WTC11 (cell line): ENCODE measurements at regions not wholly inside any gene's neighbourhood (a gene's known extent, or its start where the extent isn't known, plus 50 kb on each side); places are given as distances from the start of the nearest gene placed in this dataset.

Experiments used
- AFF4 ChIP-seq: sonication (generic); formaldehyde crosslinking; IDR thresholded peaks from 2 replicates; pipeline ENCODE4 v1.8.1; 2023; ENCODE audit warnings: mild to moderate bottlenecking, missing genetic modification reagents, borderline replicate concordance
- CTCF ChIP-seq: fragments of 200-600 bp; IDR thresholded peaks from 2 replicates; pipeline ENCODE4 v1.8.0; 2022; ENCODE audit warnings: antibody characterized with exemption
- MAX ChIP-seq: sonication (generic); formaldehyde crosslinking; IDR thresholded peaks from 2 replicates; pipeline ENCODE4 v1.8.0; 2022; ENCODE audit warnings: mild to moderate bottlenecking, missing genetic modification reagents
- USF2 ChIP-seq: sonication (generic); formaldehyde crosslinking; IDR thresholded peaks from 2 replicates; pipeline ENCODE4 v1.8.1; 2023; ENCODE audit warnings: mild to moderate bottlenecking, missing genetic modification reagents, moderate library complexity
- TF ChIP-seq, protein P1 (sequence below): fragments of 250-450 bp; sonication (Bioruptor Pico); IDR thresholded peaks from 2 replicates; pipeline ENCODE4 v2.1.2; 2022; ENCODE audit warnings: mild to moderate bottlenecking, moderate library complexity
- TF ChIP-seq, protein P2 (sequence below): sonication (generic); formaldehyde crosslinking; IDR thresholded peaks from 2 replicates; pipeline ENCODE4 v1.8.1; 2022; ENCODE audit warnings: low read depth, missing genetic modification reagents, borderline replicate concordance
- TF ChIP-seq, protein P3 (sequence below): sonication (generic); formaldehyde crosslinking; IDR thresholded peaks from 2 replicates; pipeline ENCODE4 v1.8.0; 2023; ENCODE audit warnings: mild to moderate bottlenecking, missing genetic modification reagents

DNA sequence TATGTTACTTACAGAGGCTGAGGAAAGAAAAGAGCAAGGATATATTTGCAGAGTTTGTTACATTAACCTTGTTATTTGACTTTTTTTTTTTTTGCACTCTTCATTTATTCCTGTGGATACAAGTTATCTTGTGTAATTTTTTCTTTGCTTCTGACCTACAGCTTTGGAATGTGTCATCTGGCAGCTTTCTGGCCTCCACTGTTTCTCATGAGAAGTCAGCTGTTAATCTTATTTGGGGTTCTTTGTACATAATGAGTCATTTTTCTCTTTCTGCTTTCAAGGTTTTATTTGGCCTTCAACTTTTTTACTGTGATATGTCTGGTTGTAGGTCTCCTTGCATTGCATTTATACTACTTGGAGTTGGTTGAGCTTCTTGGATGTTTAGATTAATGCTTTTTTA, 333.4 kb downstream of the SMOC2 start:
- no peak for TF ChIP-seq MAX (CRISPR knock-in tag)
- TF ChIP-seq, protein P1, sequence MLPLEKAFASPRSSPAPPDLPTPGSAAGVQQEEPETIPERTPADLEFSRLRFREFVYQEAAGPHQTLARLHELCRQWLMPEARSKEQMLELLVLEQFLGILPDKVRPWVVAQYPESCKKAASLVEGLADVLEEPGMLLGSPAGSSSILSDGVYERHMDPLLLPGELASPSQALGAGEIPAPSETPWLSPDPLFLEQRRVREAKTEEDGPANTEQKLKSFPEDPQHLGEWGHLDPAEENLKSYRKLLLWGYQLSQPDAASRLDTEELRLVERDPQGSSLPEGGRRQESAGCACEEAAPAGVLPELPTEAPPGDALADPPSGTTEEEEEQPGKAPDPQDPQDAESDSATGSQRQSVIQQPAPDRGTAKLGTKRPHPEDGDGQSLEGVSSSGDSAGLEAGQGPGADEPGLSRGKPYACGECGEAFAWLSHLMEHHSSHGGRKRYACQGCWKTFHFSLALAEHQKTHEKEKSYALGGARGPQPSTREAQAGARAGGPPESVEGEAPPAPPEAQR (CRISPR knock-in tag), result no peak
- TF ChIP-seq USF2 (CRISPR knock-in tag), result no peak
- TF ChIP-seq AFF4 (CRISPR knock-in tag), result no peak
- no peak for TF ChIP-seq CTCF
- TF ChIP-seq, protein P2, sequence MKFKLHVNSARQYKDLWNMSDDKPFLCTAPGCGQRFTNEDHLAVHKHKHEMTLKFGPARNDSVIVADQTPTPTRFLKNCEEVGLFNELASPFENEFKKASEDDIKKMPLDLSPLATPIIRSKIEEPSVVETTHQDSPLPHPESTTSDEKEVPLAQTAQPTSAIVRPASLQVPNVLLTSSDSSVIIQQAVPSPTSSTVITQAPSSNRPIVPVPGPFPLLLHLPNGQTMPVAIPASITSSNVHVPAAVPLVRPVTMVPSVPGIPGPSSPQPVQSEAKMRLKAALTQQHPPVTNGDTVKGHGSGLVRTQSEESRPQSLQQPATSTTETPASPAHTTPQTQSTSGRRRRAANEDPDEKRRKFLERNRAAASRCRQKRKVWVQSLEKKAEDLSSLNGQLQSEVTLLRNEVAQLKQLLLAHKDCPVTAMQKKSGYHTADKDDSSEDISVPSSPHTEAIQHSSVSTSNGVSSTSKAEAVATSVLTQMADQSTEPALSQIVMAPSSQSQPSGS (CRISPR knock-in tag), result no peak
- TF ChIP-seq, protein P3, sequence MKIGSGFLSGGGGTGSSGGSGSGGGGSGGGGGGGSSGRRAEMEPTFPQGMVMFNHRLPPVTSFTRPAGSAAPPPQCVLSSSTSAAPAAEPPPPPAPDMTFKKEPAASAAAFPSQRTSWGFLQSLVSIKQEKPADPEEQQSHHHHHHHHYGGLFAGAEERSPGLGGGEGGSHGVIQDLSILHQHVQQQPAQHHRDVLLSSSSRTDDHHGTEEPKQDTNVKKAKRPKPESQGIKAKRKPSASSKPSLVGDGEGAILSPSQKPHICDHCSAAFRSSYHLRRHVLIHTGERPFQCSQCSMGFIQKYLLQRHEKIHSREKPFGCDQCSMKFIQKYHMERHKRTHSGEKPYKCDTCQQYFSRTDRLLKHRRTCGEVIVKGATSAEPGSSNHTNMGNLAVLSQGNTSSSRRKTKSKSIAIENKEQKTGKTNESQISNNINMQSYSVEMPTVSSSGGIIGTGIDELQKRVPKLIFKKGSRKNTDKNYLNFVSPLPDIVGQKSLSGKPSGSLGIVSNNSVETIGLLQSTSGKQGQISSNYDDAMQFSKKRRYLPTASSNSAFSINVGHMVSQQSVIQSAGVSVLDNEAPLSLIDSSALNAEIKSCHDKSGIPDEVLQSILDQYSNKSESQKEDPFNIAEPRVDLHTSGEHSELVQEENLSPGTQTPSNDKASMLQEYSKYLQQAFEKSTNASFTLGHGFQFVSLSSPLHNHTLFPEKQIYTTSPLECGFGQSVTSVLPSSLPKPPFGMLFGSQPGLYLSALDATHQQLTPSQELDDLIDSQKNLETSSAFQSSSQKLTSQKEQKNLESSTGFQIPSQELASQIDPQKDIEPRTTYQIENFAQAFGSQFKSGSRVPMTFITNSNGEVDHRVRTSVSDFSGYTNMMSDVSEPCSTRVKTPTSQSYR (CRISPR knock-in tag), result no peak
